ENCODE measurements at regions not wholly inside any gene's neighbourhood (a gene's known extent, or its start where the extent isn't known, plus 50 kb on each side); places are given as distances from the start of the nearest gene placed in this dataset.

- intact Hi-C loops (cut with DNase I; ENCODE audit: low total_unique reads), result loop anchor here (10.0 kb wide), 1 partner anchor 66 kb away; no protein-coding TSS in a partner anchor
- TF ChIP-seq POLR2A (IDR thresholded peaks at IDR 0.05), result no peak
- TF ChIP-seq CTCF (IDR thresholded peaks at IDR 0.05), result no peak
- peak in 1 of 2 donors; percentile 73 for DNase-seq (ENCODE audit: low spot score in 2 of 2)
- H3K4me3 ChIP-seq (ENCODE audit: low read depth, poor library complexity, severe bottlenecking), result peak overlapping the region; percentile 28
- 43 to 46% methylated on average over 5 of the region's 5 CpGs for WGBS, 2 donors
Observed at GRCh38 chr1:209430821-209431259, 152.7 kb upstream of the CAMK1G start.

GRCh38 chr1:209431402-209431801, 152.1 kb upstream of the CAMK1G start:
- no peak for DNase-seq (ENCODE audit: low spot score in 2 of 2)
- WGBS, 2 donors, result 48 to 74% methylated on average over 3 of the region's 3 CpGs
- intact Hi-C loops (cut with DNase I; ENCODE audit: low total_unique reads), result loop anchor here (10.0 kb wide), 1 partner anchor 67 kb away; no protein-coding TSS in a partner anchor
- no peak overlapping the region for H3K4me3 ChIP-seq (ENCODE audit: low read depth, poor library complexity, severe bottlenecking)
- no peak for TF ChIP-seq POLR2A (IDR thresholded peaks at IDR 0.05)
- no peak for TF ChIP-seq CTCF (IDR thresholded peaks at IDR 0.05)

- no peak for DNase-seq (ENCODE audit: low spot score in 2 of 2)
- TF ChIP-seq POLR2A (IDR thresholded peaks at IDR 0.05) (no peak), CTCF (IDR thresholded peaks at IDR 0.05) (no peak)
- no peak overlapping the region for H3K4me3 ChIP-seq (ENCODE audit: low read depth, poor library complexity, severe bottlenecking)
- intact Hi-C loops (cut with DNase I; ENCODE audit: low total_unique reads), result loop anchor here (10.0 kb wide), 1 partner anchor 67 kb away; no protein-coding TSS in a partner anchor
- WGBS, 2 donors, result 29 to 37% methylated on average over 12 of the region's 12 CpGs
Observed at GRCh38 chr1:209431813-209432442, 151.6 kb upstream of the CAMK1G start.

- H3K4me3 ChIP-seq (ENCODE audit: low read depth, poor library complexity, severe bottlenecking), result no peak overlapping the region
- TF ChIP-seq CTCF (IDR thresholded peaks at IDR 0.05), result no peak
- TF ChIP-seq POLR2A (IDR thresholded peaks at IDR 0.05), result no peak
- intact Hi-C loops (cut with DNase I; ENCODE audit: low total_unique reads), result loop anchor here (10.0 kb wide), 1 partner anchor 68 kb away; no protein-coding TSS in a partner anchor
- 26 to 31% methylated on average over 4 of the region's 4 CpGs for WGBS, 2 donors
- no peak for DNase-seq (ENCODE audit: low spot score in 2 of 2)
Observed at GRCh38 chr1:209432443-209432825, 151.1 kb upstream of the CAMK1G start.

- no peak for DNase-seq (ENCODE audit: low spot score in 2 of 2)
- H3K4me3 ChIP-seq (ENCODE audit: low read depth, poor library complexity, severe bottlenecking), result no peak overlapping the region
- TF ChIP-seq POLR2A (IDR thresholded peaks at IDR 0.05) (no peak), CTCF (IDR thresholded peaks at IDR 0.05) (no peak)
- intact Hi-C loops (cut with DNase I; ENCODE audit: low total_unique reads), result loop anchor here (10.0 kb wide), 1 partner anchor 69 kb away; no protein-coding TSS in a partner anchor
- WGBS, 2 donors, result 20 to 38% methylated on average over 3 of the region's 3 CpGs
Observed at GRCh38 chr1:209433649-209434031, 149.9 kb upstream of the CAMK1G start.

Measured in lower leg skin (tissue), 4 donors.